Epithelial cell of proximal tubule (primary cell): ENCODE measurements at regions not wholly inside any gene's neighbourhood (a gene's known extent, or its start where the extent isn't known, plus 50 kb on each side); places are given as distances from the start of the nearest gene placed in this dataset.

Source experiments
- DNase-seq: peaks from one replicate; pipeline ENCODE4 v3.0.0-alpha.2; 2011; ENCODE audit warnings: low read depth
- H3K4me3 ChIP-seq: 2 replicates; pipeline ENCODE4 v1.5.1; 2011; ENCODE audit warnings: low read depth, mild to moderate bottlenecking, low read length
- CTCF ChIP-seq: conservative IDR thresholded peaks from 2 replicates; pipeline ENCODE4 v1.5.1; 2012; ENCODE audit warnings: low read depth, mild to moderate bottlenecking, low read length

GRCh38 chr3:963255-963654 lies 129.6 kb upstream of the CNTN6 start:
- no peak for TF ChIP-seq CTCF
- no peak overlapping the region for H3K4me3 ChIP-seq
- no peak for DNase-seq

- no peak overlapping the region for H3K4me3 ChIP-seq
- DNase-seq, result no peak
- no peak for TF ChIP-seq CTCF
Observed at GRCh38 chr3:963755-964154, 129.1 kb upstream of the CNTN6 start.

- TF ChIP-seq CTCF, result no peak
- no peak overlapping the region for H3K4me3 ChIP-seq
- no peak for DNase-seq
Observed at GRCh38 chr3:965826-966225, 127.0 kb upstream of the CNTN6 start.

- peak overlapping the region; percentile 15 for H3K4me3 ChIP-seq
- no peak for DNase-seq
- TF ChIP-seq CTCF, result no peak
Observed at GRCh38 chr3:966341-966740, 126.5 kb upstream of the CNTN6 start.

GRCh38 chr3:973340-973739 lies 119.5 kb upstream of the CNTN6 start:
- no peak overlapping the region for H3K4me3 ChIP-seq
- no peak for DNase-seq
- no peak for TF ChIP-seq CTCF

- no peak for DNase-seq
- TF ChIP-seq CTCF, result no peak
- H3K4me3 ChIP-seq, result no peak overlapping the region
Observed at GRCh38 chr3:976006-976405, 116.8 kb upstream of the CNTN6 start.

GRCh38 chr3:981156-981555 lies 111.7 kb upstream of the CNTN6 start:
- no peak for TF ChIP-seq CTCF
- H3K4me3 ChIP-seq, result no peak overlapping the region
- no peak for DNase-seq
